ENCODE measurements at regions not wholly inside any gene's neighbourhood (a gene's known extent, or its start where the extent isn't known, plus 50 kb on each side); places are given as distances from the start of the nearest gene placed in this dataset.

DNA sequence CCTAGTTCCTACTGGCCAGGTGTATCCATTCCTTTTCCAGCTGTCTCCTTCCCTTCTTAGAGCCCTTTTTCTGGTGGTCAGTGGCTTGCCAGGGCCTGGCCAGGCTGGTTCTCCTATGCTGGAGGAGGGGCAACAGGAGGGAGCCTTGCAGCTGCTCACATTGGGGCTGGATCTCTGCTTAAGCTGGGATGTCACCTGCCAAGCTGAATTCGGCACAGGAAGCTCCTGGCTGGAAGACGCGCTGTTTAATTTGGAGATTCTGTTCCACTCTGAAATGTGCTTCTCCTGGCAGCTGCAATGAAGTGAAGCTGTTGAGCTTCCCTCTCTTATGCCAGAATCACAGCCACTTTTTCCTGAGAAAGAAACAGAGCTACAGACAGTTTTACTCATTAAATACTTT, 56.0 kb upstream of the POU3F1 start:
- no peak for TF ChIP-seq YY1 (IDR thresholded peaks at IDR 0.05; ENCODE audit: insufficient read depth, insufficient read length)
- no peak for TF ChIP-seq ZNF274 (IDR thresholded peaks at IDR 0.05; ENCODE audit: low read depth, low read length)
- no peak for TF ChIP-seq SUZ12 (IDR thresholded peaks at IDR 0.05; ENCODE audit: extremely low read depth, insufficient read depth, insufficient read length)
